ENCODE measurements at regions not wholly inside any gene's neighbourhood (a gene's known extent, or its start where the extent isn't known, plus 50 kb on each side); places are given as distances from the start of the nearest gene placed in this dataset.

DNA sequence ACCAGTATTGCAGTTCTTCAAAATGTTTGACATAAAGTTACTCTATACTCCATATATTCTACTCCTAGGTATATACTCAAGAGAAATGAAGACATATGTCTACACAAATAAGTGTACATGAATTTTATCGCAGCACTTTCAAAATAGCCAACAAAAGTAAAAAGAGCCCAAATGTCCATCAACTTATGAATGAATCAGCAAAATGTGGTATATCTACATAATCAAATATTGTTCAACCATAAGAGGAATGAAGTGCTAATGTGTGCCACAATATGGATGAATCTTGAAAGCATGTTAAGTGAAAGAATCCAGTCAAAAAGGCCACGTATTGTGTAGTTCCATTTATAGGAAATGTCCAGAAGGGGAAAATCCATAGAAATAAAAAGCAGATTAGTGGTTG, 98.6 kb upstream of the F3 start:
- DNase-seq: no peak

DNA sequence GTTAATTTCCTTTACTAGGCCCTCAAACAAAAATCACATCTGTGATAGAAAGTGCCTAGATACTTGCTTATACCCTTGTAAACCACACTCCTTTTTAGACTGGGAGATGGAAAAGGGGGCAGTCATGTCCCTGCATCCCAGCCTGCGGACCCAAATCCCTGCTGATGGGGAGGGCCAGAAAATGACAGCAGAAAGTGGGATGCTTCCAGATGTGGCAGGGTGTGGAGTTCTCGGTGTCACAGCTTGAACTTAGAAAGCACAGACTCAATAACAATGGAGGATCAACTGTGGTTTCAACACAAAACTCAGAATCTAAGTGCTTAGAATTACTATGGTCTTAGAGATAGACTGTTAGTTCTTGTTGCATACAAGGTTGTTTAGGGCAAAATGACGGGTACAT, 95.6 kb upstream of the F3 start:
- no peak for DNase-seq

GRCh38 chr1:94636624-94637023, 95.1 kb upstream of the F3 start:
- DNase-seq: no peak

- DNase-seq: no peak
These were observed 94.5 kb upstream of the F3 start for GRCh38 chr1:94636100-94636499.

DNA sequence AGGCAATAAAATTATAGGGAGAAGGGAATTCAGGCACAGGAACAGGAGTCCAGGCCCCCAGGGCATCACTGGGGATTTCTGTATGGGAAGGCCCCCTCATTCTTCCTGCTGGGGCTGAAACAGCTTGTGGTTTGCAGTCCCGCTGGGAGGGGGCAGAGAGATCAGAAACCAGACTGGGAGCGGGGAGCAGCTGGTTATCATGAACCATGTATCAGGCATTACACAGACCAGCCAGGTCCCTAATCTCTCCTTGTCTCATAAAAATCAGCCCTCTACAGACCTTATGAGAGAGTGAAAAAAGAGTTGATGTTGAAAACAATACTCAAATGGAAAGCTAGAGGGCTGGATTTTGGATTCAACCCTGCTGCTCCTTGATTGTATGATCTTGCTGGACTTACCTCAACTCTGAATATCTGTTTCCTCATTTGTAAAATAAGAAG, 93.4 kb upstream of the F3 start:
- no peak for DNase-seq

DNA sequence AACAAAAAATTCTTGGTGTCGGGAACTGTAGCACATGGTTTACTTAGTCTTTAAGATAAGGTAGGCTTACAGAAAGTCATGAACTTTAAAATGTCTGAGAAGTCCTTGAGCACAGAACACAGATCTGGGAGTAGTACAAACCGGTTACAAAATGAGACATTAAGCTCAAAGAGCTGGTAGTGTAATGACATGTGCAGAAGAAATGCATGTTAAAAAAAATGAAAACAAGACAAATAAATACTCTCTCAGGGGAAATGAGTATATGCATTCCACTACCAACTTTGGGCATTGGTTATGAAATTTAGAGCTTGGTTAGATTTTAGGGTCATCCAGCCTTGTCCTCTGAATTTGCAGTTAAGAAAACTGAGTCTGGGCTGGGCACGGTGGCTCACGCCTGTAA, 91.5 kb upstream of the F3 start:
- no peak for DNase-seq

GRCh38 chr1:94629259-94630181, 88.0 kb upstream of the F3 start:
- DNase-seq: no peak

DNA sequence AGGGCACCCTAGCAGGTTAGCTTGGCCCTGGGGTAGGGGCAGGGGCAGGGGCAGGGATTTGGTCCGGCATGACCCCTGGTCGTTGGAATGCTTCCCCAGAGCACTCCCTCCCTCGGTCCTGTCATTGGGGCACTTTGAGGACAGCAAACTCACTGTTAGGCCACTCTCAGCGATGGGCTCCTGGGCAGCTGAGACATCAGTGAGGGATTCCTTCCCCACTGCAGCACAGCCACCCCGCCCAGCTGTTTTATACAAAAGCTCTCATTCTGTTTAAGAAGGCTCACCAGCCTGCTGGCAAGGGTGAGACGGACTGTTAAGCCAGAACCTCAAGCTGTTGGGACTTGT, 86.9 kb upstream of the F3 start:
- no peak for DNase-seq

- no peak for DNase-seq
These were observed 86.4 kb upstream of the F3 start for GRCh38 chr1:94627771-94628498.

DNA sequence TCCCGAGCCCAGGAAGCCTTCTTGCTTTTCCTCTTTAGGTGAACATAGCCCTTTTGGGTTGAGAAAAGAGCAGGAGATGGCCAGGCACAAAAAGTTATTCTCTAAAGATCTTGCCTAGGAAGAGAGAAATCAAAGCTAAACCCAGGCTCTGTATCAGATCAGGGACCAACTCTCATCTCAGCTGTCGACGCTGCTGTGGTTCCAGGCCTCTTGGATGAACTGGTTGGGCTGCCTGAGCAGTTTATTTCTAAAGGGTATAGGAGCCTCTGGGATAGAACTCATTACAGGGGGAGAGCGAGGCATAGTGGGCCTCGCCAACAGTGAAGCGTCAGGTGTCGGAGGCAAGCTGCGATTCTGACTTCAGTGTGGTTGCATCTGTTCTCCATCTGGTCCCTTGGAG, 82.6 kb upstream of the F3 start:
- DNase-seq: no peak

DNA sequence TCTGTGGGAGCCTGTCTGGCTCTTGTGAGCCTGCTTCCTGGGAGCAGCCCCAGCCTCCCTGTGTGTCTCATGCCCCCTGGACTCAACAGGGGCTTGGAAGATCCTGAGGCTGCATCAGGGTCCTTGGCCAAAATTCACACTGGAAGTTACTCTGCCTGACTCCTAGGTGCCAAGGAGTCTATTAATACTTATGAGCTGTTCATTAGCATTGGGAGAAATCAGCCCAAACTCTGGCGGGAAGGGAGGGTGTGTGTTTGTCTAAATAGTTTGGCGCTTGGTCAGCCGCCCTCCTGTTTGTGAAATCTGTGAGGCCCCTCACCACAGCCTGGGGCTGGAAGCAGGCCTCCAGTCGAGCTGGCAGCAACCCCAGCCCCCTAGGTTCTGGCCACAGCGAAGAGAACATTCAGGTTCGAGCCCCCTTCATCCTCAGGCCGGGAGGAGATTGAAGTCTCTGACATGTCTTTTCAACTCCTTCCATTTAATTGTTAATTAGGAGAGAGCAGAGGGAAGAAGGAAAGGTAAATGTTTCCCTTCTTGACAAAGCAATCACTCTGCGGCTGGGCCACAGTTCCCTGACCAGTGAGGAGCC, 82.1 kb upstream of the F3 start:
- DNase-seq: no peak

DNA sequence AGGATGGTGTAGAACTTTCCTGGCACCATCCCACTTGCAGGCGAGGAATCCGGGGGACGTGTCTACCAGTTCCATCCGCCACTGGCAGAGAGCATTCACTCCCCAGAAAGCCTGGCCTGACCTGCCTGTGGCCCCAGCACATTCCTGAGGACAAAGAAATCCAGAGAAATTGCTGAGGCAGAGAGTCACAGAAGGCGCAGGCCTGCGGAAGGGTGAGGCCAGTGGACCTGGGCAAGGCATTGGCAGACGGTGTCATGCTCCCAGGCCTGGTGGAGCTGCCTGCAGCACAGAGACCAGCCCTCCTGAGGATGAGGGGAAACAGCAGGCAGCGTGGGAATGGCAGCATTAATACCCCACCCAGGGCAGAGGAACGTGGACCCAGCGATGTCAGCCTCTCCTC, 81.2 kb upstream of the F3 start:
- no peak for DNase-seq

DNA sequence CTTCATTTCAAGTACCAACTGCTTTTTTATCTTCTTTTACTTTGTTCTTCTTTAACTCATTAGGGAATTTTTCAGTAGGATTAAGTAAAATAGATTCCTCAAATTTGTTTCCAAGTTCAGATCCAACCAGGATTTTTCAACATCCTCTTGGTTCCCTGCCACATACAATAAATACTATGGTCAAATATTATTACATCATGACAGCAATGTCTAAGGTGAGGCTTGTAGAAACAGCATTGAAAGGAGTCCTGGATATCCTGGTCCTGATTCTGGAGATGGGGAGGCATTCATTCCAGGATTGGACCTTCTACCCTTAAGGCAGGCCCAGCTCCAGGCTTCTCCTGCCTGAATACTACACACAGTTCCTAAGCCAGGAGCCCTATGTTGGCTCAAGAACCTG, 80.2 kb upstream of the F3 start:
- DNase-seq: no peak

DNA sequence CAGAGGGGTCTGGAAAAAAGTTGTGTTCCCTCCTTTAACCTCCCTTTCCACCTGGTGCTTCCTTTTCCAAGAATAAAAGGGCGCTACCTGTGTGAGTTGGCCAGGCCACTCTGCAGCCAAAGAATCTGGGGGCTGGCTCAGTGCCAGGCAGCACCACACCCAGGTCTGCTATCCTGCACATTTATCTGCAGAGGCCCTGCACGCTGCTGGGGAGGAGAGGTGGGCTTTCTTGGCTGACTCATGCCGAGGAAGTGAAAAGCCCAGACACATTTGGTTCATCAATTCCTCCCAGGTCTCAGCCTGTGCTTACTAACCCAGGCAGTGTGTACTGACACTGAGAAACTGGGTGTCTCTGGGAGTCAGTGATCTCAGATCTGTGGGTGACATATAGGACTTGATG, 79.8 kb upstream of the F3 start:
- DNase-seq: no peak

GRCh38 chr1:94620345-94621031, 78.9 kb upstream of the F3 start:
- no peak for DNase-seq

GRCh38 chr1:94619731-94620130, 78.2 kb upstream of the F3 start:
- no peak for DNase-seq

GRCh38 chr1:94617957-94618739, 76.6 kb upstream of the F3 start:
- DNase-seq: no peak

DNA sequence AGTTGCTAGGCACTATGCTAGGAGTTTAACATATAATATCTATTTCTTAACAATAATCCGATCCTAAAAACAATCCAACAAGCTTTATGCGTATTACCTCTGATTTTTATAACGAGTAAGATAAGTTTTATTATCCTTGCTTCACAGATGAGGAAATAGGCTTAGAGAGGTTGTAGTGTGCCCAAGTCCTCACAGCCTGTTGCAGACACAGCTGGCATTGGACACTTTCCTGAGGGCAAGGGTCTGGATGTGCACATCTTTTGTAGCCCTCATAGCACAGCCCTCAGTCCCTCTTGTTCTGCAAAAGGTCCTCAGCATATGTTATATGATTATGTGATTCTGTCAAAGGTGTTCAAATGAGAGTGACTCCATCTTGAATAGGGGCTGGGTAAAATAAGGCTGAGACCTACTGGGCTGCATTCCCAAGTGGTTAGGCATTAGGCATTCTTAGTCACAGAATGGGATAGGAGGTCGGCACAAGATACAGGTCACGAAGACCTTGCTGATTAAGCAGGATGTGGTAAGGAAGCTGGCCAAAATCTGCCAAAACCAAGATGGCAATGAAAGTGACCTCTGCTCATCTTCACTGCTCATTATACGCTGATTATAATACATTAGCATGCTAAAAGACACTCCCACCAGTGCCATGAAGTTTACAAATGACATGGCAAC, 75.7 kb upstream of the F3 start:
- DNase-seq: no peak

GRCh38 chr1:94616506-94616905, 74.9 kb upstream of the F3 start:
- DNase-seq: no peak

DNA sequence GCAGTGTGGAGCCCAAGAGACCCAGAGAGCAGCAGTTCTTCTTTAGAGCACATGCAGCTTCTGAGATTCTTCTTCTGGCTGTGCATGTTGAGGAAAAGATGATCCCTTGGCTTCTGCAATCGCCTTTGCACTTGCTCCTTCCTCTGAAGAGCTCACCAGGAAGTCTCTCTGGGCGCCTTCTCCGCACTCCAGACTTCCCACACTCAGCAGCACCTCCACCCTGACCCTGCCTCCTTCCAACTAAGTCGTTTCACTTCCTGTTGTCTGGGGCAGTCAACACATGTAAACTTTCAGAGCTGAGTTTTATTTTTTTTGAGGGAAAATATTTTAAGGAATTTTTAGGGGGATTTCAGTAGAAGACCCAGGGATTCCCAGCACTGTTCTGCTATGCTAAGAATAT, 73.4 kb upstream of the F3 start:
- no peak for DNase-seq

DNA sequence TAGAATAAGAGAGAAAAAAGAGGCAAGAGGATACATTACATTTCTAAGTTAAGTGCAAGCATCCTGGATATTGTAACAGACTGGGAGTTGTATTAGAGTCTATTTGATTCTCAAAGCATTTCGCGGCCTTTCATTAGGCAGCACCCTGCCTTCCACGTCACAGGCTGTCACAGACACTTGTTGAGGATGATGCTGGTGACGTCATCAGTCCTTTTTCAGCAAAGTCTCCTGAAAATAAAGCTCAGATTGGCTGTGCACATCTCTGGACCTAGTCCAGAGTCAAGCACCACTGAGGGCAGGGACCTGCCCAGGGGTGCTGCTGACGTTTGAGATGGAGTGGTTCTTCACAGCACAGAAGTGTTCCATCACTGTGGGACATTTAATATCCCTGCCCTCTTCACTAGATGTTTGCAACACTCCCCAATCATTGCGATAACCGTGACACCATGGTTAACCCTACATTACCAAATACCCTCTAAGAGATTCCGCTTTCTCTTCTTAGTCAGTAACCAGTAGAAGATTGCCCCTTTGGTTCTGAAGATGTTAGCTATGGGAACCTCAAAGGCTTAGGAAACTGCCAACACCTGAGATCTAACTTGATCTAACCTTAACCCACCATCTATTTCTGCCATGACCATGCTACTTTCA, 72.7 kb upstream of the F3 start:
- DNase-seq: no peak
